Parathyroid adenoma (tissue), 2 donors: ENCODE measurements at regions not wholly inside any gene's neighbourhood (a gene's known extent, or its start where the extent isn't known, plus 50 kb on each side); places are given as distances from the start of the nearest gene placed in this dataset.

Experiments used
- H2AFZ ChIP-seq: fragments of 300-600 bp; sonication (generic); one replicate; pipeline ENCODE4 v1.7.0; 2017; ENCODE audit warnings: antibody characterized with exemption, mild to moderate bottlenecking
- H3K27ac ChIP-seq: fragments of 300-600 bp; sonication (generic); one replicate; pipeline ENCODE4 v1.7.0; 2017
- H3K27me3 ChIP-seq: fragments of 300-600 bp; sonication (generic); one replicate; pipeline ENCODE4 v1.7.0; 2017; ENCODE audit warnings: low read length; ENCODE audit not compliant: control insufficient read depth, insufficient read depth
- H3K36me3 ChIP-seq: fragments of 300-600 bp; sonication (generic); one replicate; pipeline ENCODE4 v1.7.0; 2017; ENCODE audit warnings: low read length; ENCODE audit not compliant: control insufficient read depth, insufficient read depth
- H3K4me1 ChIP-seq: fragments of 300-600 bp; sonication (generic); one replicate; pipeline ENCODE4 v1.7.0; 2017; ENCODE audit warnings: control low read depth
- H3K4me2 ChIP-seq: fragments of 300-600 bp; sonication (generic); one replicate; pipeline ENCODE4 v1.7.0; 2017; ENCODE audit warnings: low read length
- H3K4me3 ChIP-seq: fragments of 300-600 bp; sonication (generic); one replicate; pipeline ENCODE4 v1.7.0; 2017; ENCODE audit warnings: low read depth, low read length
- H3K79me2 ChIP-seq: fragments of 300-600 bp; sonication (generic); one replicate; pipeline ENCODE4 v1.7.0; 2017; ENCODE audit warnings: control low read depth
- H3K9ac ChIP-seq: fragments of 300-600 bp; sonication (generic); one replicate; pipeline ENCODE4 v1.7.0; 2017; ENCODE audit warnings: mild to moderate bottlenecking
- H3K9me3 ChIP-seq: fragments of 300-600 bp; sonication (generic); one replicate; pipeline ENCODE4 v1.7.0; 2017; ENCODE audit warnings: low read length; ENCODE audit not compliant: control insufficient read depth
- TF ChIP-seq, protein P1 (sequence below): fragments of 300-600 bp; sonication (generic); IDR thresholded peaks from one replicate; pipeline ENCODE4 v1.7.0; 2017; ENCODE audit warnings: antibody characterized with exemption, mild to moderate bottlenecking
- donor health status: primary hyperparathyroidism.

DNA sequence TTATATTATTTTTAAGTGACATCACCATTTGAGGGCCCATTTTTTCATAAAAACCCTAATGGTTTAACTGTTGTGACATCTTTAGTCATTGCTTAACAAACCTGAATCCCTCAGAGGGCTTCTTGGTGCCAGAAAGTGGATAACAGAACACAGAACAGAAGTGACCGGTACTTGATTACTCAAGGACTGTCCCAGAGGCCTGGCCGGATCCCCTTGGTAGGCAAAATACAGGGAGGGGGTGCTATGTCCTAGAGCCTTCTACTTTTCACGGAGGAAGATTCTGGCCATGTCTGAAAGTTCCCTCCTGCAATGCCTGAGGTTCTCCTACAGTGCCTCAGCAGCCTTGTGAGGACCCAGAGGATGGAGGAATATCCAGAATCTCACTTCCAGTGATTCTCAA lies 94.3 kb upstream of the DCLK2 start:
- no peaks in the 10 kb centered on the region for H3K27me3 ChIP-seq
- H2AFZ ChIP-seq: no peak overlapping the region
- H3K4me1 ChIP-seq: no peaks in the 10 kb centered on the region
- TF ChIP-seq, protein P1, sequence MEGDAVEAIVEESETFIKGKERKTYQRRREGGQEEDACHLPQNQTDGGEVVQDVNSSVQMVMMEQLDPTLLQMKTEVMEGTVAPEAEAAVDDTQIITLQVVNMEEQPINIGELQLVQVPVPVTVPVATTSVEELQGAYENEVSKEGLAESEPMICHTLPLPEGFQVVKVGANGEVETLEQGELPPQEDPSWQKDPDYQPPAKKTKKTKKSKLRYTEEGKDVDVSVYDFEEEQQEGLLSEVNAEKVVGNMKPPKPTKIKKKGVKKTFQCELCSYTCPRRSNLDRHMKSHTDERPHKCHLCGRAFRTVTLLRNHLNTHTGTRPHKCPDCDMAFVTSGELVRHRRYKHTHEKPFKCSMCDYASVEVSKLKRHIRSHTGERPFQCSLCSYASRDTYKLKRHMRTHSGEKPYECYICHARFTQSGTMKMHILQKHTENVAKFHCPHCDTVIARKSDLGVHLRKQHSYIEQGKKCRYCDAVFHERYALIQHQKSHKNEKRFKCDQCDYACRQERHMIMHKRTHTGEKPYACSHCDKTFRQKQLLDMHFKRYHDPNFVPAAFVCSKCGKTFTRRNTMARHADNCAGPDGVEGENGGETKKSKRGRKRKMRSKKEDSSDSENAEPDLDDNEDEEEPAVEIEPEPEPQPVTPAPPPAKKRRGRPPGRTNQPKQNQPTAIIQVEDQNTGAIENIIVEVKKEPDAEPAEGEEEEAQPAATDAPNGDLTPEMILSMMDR: no peak
- no peak overlapping the region for H3K4me2 ChIP-seq
- no peaks in the 10 kb centered on the region for H3K9me3 ChIP-seq
- no peaks in the 10 kb centered on the region for H3K79me2 ChIP-seq
- no peak overlapping the region for H3K9ac ChIP-seq
- H3K4me3 ChIP-seq: no peak overlapping the region
- no peaks in the 10 kb centered on the region for H3K36me3 ChIP-seq
- H3K27ac ChIP-seq: no peak overlapping the region

DNA sequence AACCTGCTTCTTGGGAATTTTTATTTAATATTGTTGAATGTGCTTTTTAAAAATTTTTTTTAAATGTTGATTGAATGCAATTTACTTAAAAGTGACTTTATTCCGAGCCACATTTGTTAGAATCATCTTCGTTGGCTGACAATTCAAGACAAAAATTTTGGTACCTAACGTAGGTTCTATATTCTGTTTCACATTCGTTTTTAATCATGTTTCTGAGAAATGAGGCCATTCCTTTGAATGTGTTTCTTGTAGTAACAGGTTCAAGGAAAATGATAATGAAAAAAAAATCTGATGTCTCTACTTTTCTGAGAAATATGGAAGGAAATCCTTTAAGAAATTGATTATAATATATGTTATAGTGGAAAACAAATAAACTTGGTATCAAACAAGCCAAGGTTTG lies 92.3 kb upstream of the DCLK2 start:
- TF ChIP-seq, protein P1: no peak
- H3K27ac ChIP-seq: no peak overlapping the region
- H3K4me2 ChIP-seq: no peak overlapping the region
- no peaks in the 10 kb centered on the region for H3K27me3 ChIP-seq
- no peaks in the 10 kb centered on the region for H3K79me2 ChIP-seq
- no peaks in the 10 kb centered on the region for H3K36me3 ChIP-seq
- no peaks in the 10 kb centered on the region for H3K4me1 ChIP-seq
- no peaks in the 10 kb centered on the region for H3K9me3 ChIP-seq
- no peak overlapping the region for H2AFZ ChIP-seq
- no peak overlapping the region for H3K9ac ChIP-seq
- H3K4me3 ChIP-seq: no peak overlapping the region

DNA sequence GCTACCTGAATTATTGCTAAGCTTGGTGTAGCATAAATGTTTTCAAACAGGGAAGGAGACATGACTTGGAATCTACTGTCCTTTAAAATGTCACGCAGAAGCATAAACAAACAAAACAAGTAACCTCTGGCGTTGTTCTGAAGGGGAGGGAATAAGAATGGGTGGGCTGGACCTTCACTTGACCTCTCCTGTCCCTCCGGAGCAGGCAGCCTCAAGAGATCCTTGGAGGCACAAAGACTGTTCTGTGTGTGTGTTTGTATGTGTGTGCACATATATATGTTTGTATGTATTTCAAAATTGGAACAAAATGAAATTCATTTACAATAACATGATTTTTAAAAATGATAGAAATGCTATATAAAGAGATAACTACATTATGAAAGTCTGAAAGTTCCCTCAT lies 91.3 kb upstream of the DCLK2 start:
- H3K27ac ChIP-seq: no peak overlapping the region
- no peaks in the 10 kb centered on the region for H3K36me3 ChIP-seq
- no peak overlapping the region for H3K9ac ChIP-seq
- H3K79me2 ChIP-seq: no peaks in the 10 kb centered on the region
- no peaks in the 10 kb centered on the region for H3K9me3 ChIP-seq
- H2AFZ ChIP-seq: no peak overlapping the region
- H3K4me2 ChIP-seq: no peak overlapping the region
- no peaks in the 10 kb centered on the region for H3K27me3 ChIP-seq
- no peak overlapping the region for H3K4me3 ChIP-seq
- H3K4me1 ChIP-seq: no peaks in the 10 kb centered on the region
- TF ChIP-seq, protein P1: no peak

DNA sequence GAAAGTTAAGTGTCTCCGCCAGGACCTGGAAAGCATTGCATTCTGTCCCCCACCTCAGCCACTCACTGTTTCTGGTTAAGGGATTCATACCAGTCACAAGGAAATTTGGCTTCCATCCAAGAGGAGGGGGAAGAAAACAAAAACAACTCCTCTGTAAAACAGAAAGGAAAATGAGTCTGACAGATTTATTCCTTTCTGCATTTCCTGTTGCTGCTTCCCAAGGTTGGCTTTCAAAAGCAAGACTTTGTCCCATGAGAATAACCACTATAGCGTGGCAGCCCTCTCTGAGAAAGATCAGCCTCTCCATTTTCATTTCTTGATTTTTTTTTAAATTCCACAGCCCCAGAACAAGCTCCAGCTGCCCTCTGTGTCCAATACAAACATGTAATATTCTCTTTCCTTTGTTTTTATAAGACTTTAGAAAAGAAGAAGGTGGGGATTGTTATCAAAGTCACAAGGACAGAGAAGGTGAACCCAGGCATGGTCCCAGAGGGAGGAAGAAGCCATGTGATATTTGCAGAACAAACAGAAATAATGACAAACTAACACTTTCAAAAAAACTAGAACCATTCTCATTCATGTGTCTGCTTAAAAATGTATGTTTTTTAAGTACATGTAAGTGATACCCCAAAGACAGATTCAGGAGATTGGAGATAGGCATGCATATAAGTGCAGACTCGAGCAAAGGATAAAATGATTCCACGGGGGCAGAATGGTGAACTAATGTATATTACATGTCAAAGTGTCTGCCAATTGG lies 90.7 kb upstream of the DCLK2 start:
- Histone ChIP-seq H3K79me2 (no peaks in the 10 kb centered on the region), H3K4me1 (no peaks in the 10 kb centered on the region), H3K27ac (no peak overlapping the region), H3K4me3 (no peak overlapping the region), H3K9ac (no peak overlapping the region), H3K9me3 (no peaks in the 10 kb centered on the region), H3K4me2 (no peak overlapping the region), H2AFZ (no peak overlapping the region), H3K36me3 (no peaks in the 10 kb centered on the region), H3K27me3 (no peaks in the 10 kb centered on the region)
- TF ChIP-seq, protein P1: no peak

DNA sequence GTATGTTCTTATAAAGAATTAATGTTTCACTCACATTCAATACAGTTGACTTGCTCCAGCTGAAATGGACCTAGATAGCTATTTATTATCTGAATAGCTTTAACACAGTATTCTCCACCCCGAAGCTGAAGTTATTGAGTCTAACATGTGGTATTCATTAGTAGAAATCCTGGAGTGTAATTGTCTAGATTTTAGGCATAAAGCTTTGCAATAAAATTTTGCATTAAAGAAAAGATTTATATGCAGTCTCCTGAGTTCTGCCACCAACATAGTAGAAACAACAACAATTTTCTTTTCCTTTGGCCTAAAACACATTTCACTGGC lies 90.2 kb upstream of the DCLK2 start:
- H3K79me2 ChIP-seq: no peaks in the 10 kb centered on the region
- H3K4me2 ChIP-seq: no peak overlapping the region
- no peaks in the 10 kb centered on the region for H3K4me1 ChIP-seq
- H3K36me3 ChIP-seq: no peaks in the 10 kb centered on the region
- no peaks in the 10 kb centered on the region for H3K27me3 ChIP-seq
- H3K9ac ChIP-seq: no peak overlapping the region
- TF ChIP-seq, protein P1: no peak
- no peaks in the 10 kb centered on the region for H3K9me3 ChIP-seq
- H2AFZ ChIP-seq: no peak overlapping the region
- H3K27ac ChIP-seq: no peak overlapping the region
- no peak overlapping the region for H3K4me3 ChIP-seq
